IMR-90 (cell line): ENCODE measurements at regions not wholly inside any gene's neighbourhood (a gene's known extent, or its start where the extent isn't known, plus 50 kb on each side); places are given as distances from the start of the nearest gene placed in this dataset.

Experiments used
- ATAC-seq: fragments of 200-7000 bp; cut with Tn5 transposase; 2 replicates; pipeline ENCODE4 v1.9.1; 2020; ENCODE audit warnings: low read depth, mild to moderate bottlenecking, moderate library complexity
- BruUV-seq: library from RNA; stranded (reverse); fragments of 400-500 nt; replicated peaks from 2 replicates; lab custom pipeline; 2021; lab: Mats Ljungman, UMichigan
- CTCF ChIA-PET: fragments of 300-600 bp; formaldehyde crosslinking; extraction: SDS; loops from one replicate; lab custom pipeline; 2021; ENCODE audit warnings: antibody characterized with exemption; lab: Yijun Ruan, JAX
- POLR2A ChIA-PET: fragments of 300-600 bp; sonication (Branson Sonifier 250); formaldehyde crosslinking; loops from one replicate; lab custom pipeline; 2022; ENCODE audit warnings: antibody characterized with exemption; ENCODE audit not compliant: unreplicated experiment; lab: Charles Lee
- DNase-seq: peaks from one replicate; pipeline ENCODE4 v3.0.0; 2013
- H2AFZ ChIP-seq: replicated peaks from 2 replicates; pipeline ENCODE3; 2013; ENCODE audit warnings: low read length, mild to moderate bottlenecking; ENCODE audit not compliant: poor library complexity
- H2AK5ac ChIP-seq: 2 replicates; pipeline ENCODE4 v1.6.1; 2013; ENCODE audit warnings: low read depth, low read length, inconsistent platforms
- H2AK9ac ChIP-seq: replicated peaks from 2 replicates; pipeline ENCODE3; 2013; ENCODE audit warnings: mild to moderate bottlenecking, low read depth, low read length, moderate library complexity; ENCODE audit not compliant: poor library complexity
- H2BK120ac ChIP-seq: 2 replicates; pipeline ENCODE4 v1.6.1; 2013; ENCODE audit warnings: low read depth, low read length, inconsistent platforms
- H2BK15ac ChIP-seq: 3 replicates; pipeline ENCODE4 v1.6.1; 2013; ENCODE audit warnings: low read depth, low read length, inconsistent platforms
- H2BK20ac ChIP-seq: 2 replicates; pipeline ENCODE4 v1.6.1; 2013; ENCODE audit warnings: low read depth, mild to moderate bottlenecking, inconsistent platforms, low read length, moderate library complexity
- H2BK5ac ChIP-seq: 2 replicates; pipeline ENCODE4 v1.6.1; 2013; ENCODE audit warnings: mild to moderate bottlenecking, low read depth, low read length, inconsistent platforms; ENCODE audit not compliant: poor library complexity, severe bottlenecking
- H3K14ac ChIP-seq: replicated peaks from 2 replicates; pipeline ENCODE4 v1.6.1; 2013; ENCODE audit warnings: low read depth, low read length, inconsistent platforms
- H3K18ac ChIP-seq: 2 replicates; pipeline ENCODE4 v1.6.1; 2013; ENCODE audit warnings: low read depth, low read length, control low read depth
- H3K23ac ChIP-seq: 2 replicates; pipeline ENCODE4 v1.6.1; 2013; ENCODE audit warnings: low read depth, low read length, inconsistent platforms
- H3K27ac ChIP-seq: 2 replicates; pipeline ENCODE4 v1.5.1; 2013; ENCODE audit warnings: mild to moderate bottlenecking, control low read depth, low read length; ENCODE audit not compliant: insufficient read depth
- H3K27me3 ChIP-seq: 2 replicates; pipeline ENCODE4 v1.6.1; 2013; ENCODE audit warnings: low read length; ENCODE audit not compliant: control insufficient read depth, insufficient read depth
- H3K36me3 ChIP-seq: 2 replicates; pipeline ENCODE4 v1.6.1; 2013; ENCODE audit warnings: low read length, mixed read lengths; ENCODE audit not compliant: control insufficient read depth, insufficient read depth
- H3K4ac ChIP-seq: 2 replicates; pipeline ENCODE4 v1.6.1; 2013; ENCODE audit warnings: low read depth, low read length, inconsistent platforms
- H3K4me1 ChIP-seq: 2 replicates; pipeline ENCODE4 v1.6.1; 2013; ENCODE audit warnings: low read length, mixed read lengths; ENCODE audit not compliant: control insufficient read depth, insufficient read depth
- H3K4me2 ChIP-seq: 2 replicates; pipeline ENCODE4 v1.6.1; 2013; ENCODE audit warnings: low read depth, mild to moderate bottlenecking, control low read depth, low read length, moderate library complexity
- H3K4me3 ChIP-seq: 2 replicates; pipeline ENCODE4 v1.5.1; 2013; ENCODE audit warnings: low read depth, mild to moderate bottlenecking, control low read depth, low read length, moderate library complexity; ENCODE audit not compliant: insufficient read depth
- H3K56ac ChIP-seq: 2 replicates; pipeline ENCODE4 v1.6.1; 2013; ENCODE audit warnings: low read length, inconsistent platforms; ENCODE audit not compliant: insufficient read depth; ENCODE audit errors: extremely low read depth
- H3K79me1 ChIP-seq, 2 experiments: 2 replicates each; pipeline ENCODE4 v1.6.1; 2013; ENCODE audit warnings: low read length in 2 of 2, inconsistent platforms in 1 of 2, low read depth in 1 of 2
- H3K9ac ChIP-seq: 2 replicates; pipeline ENCODE4 v1.6.1; 2013; ENCODE audit warnings: low read depth, low read length, control low read depth
- H3K9me1 ChIP-seq: 2 replicates; pipeline ENCODE4 v1.6.1; 2013; ENCODE audit warnings: low read length, inconsistent platforms; ENCODE audit not compliant: insufficient read depth
- H3K9me3 ChIP-seq: 2 replicates; pipeline ENCODE4 v1.6.1; 2013; ENCODE audit warnings: low read length; ENCODE audit not compliant: control insufficient read depth, insufficient read depth
- H4K20me1 ChIP-seq: 2 replicates; pipeline ENCODE4 v1.6.1; 2013; ENCODE audit warnings: low read length, inconsistent platforms; ENCODE audit not compliant: insufficient read depth
- H4K5ac ChIP-seq: 2 replicates; pipeline ENCODE4 v1.6.1; 2013; ENCODE audit warnings: mild to moderate bottlenecking, low read depth, low read length, control low read depth
- H4K8ac ChIP-seq, 2 experiments: 2 replicates each; pipeline ENCODE4 v1.6.1; 2013; ENCODE audit warnings: low read depth in 2 of 2, low read length in 2 of 2, control low read depth in 1 of 2, inconsistent platforms in 1 of 2
- H4K91ac ChIP-seq: 2 replicates; pipeline ENCODE4 v1.6.1; 2013; ENCODE audit warnings: low read depth, low read length, inconsistent platforms; ENCODE audit not compliant: insufficient read depth
- BHLHE40 ChIP-seq: fragments of 150-350 bp; IDR thresholded peaks from 2 replicates; pipeline ENCODE4 v1.6.1; 2016; ENCODE audit warnings: mild to moderate bottlenecking, low read depth, low read length
- CHD1 ChIP-seq: IDR thresholded peaks from 2 replicates; pipeline ENCODE4 v1.6.1; 2012; ENCODE audit warnings: low read depth, low read length, improper control_type of control experiment
- CTCF ChIP-seq: conservative IDR thresholded peaks from 2 replicates; pipeline ENCODE4 v1.5.1; 2012; ENCODE audit warnings: mild to moderate bottlenecking, low read depth, low read length, improper control_type of control experiment
- ELK1 ChIP-seq: fragments of 150-350 bp; IDR thresholded peaks from 2 replicates; pipeline ENCODE4 v1.6.1; 2016; ENCODE audit warnings: low read depth, mild to moderate bottlenecking, low read length, moderate library complexity, borderline replicate concordance
- FOS ChIP-seq: fragments of 150-350 bp; IDR thresholded peaks from 2 replicates; pipeline ENCODE4 v1.6.1; 2016; ENCODE audit warnings: low read depth, low read length
- MAFK ChIP-seq: IDR thresholded peaks from 2 replicates; pipeline ENCODE4 v1.6.1; 2012; ENCODE audit warnings: low read depth, low read length, improper control_type of control experiment
- MXI1 ChIP-seq: IDR thresholded peaks from 2 replicates; pipeline ENCODE4 v1.6.1; 2012; ENCODE audit warnings: low read depth, mild to moderate bottlenecking, low read length, moderate library complexity, borderline replicate concordance
- NFE2L2 ChIP-seq: fragments of 150-350 bp; IDR thresholded peaks from 2 replicates; pipeline ENCODE4 v1.6.1; 2016; ENCODE audit warnings: low read depth, mild to moderate bottlenecking, low read length
- POLR2A ChIP-seq: IDR thresholded peaks from 2 replicates; pipeline ENCODE4 v1.6.1; 2012; ENCODE audit warnings: mild to moderate bottlenecking, low read depth, low read length
- RAD21 ChIP-seq: IDR thresholded peaks from 2 replicates; pipeline ENCODE4 v1.6.1; 2012; ENCODE audit warnings: low read length, improper control_type of control experiment
- RCOR1 ChIP-seq: IDR thresholded peaks from 2 replicates; pipeline ENCODE4 v1.6.1; 2012; ENCODE audit warnings: mild to moderate bottlenecking, low read length, improper control_type of control experiment; ENCODE audit not compliant: insufficient replicate concordance
- RFX5 ChIP-seq: IDR thresholded peaks from 2 replicates; pipeline ENCODE4 v1.8.0; 2012; ENCODE audit warnings: low read depth, mild to moderate bottlenecking, low read length, moderate library complexity
- SMC3 ChIP-seq: fragments of 150-350 bp; IDR thresholded peaks from 2 replicates; pipeline ENCODE4 v1.6.1; 2016; ENCODE audit warnings: low read depth, mild to moderate bottlenecking, antibody characterized with exemption, low read length, moderate library complexity
- USF2 ChIP-seq: fragments of 150-350 bp; IDR thresholded peaks from 2 replicates; pipeline ENCODE4 v1.6.1; 2017; ENCODE audit warnings: mild to moderate bottlenecking, antibody characterized with exemption, low read length, low read depth
- WGBS, 2 experiments: methylation state at CpG; one replicate each; pipeline versions ENCODE4 v1.1.5 to v1.1.7; 2013; ENCODE audit warnings: missing lambda C conversion rate in 2 of 2; ENCODE audit not compliant: insufficient read length in 1 of 2; ENCODE audit errors: extremely low coverage in 2 of 2; 5-methylcytosine and 5-hydroxymethylcytosine counted together
- dilution Hi-C: fragments of 300-500 bp; cut with HindIII; formaldehyde crosslinking; loops from one replicate; pipeline ENCODE4 v1.14.3; 2018; ENCODE audit warnings: low sequenced_read_pairs; ENCODE audit not compliant: unreplicated experiment
- in situ Hi-C: fragments of 300-500 bp; cut with MboI; formaldehyde crosslinking; loops from 3 replicates; pipeline ENCODE4 v1.14.3; 2019; ENCODE audit warnings: low sequenced_read_pairs, inconsistent platforms, mixed read lengths
- intact Hi-C: fragments of 100-400 bp; cut with micrococcal nuclease; formaldehyde crosslinking; loops from 2 replicates; pipeline ENCODE4 v1.10.0; 2022

- H2BK20ac ChIP-seq = no peak overlapping the region
- H4K5ac ChIP-seq = no peak overlapping the region
- no peak overlapping the region for H3K18ac ChIP-seq
- TF ChIP-seq FOS (no peak), ELK1 (no peak), BHLHE40 (no peak), RFX5 (no peak), POLR2A (no peak), MAFK (no peak), CHD1 (no peak), SMC3 (no peak), RAD21 (no peak), USF2 (no peak), CTCF (no peak), NFE2L2 (no peak), MXI1 (no peak), RCOR1 (no peak)
- intact Hi-C loops (no loop called here), in situ Hi-C loops (no loop called here), dilution Hi-C loops (no loop called here)
- no peak overlapping the region for H4K91ac ChIP-seq
- peaks cover 4% of the 10 kb centered on the region for H3K9me3 ChIP-seq
- H2AFZ ChIP-seq = no peak overlapping the region
- H2BK15ac ChIP-seq = no peak overlapping the region
- no CpG with 5 or more reads among the region's 2 CpGs for WGBS, 2 experiments
- H2BK120ac ChIP-seq = no peak overlapping the region
- no peak overlapping the region for H2BK5ac ChIP-seq
- H3K79me1 ChIP-seq = no peaks in the 10 kb centered on the region
- CTCF ChIA-PET = no interaction called here
- no peak overlapping the region for H2AK9ac ChIP-seq
- no peaks in the 10 kb centered on the region for H3K4me1 ChIP-seq
- no peak overlapping the region for H3K56ac ChIP-seq
- POLR2A ChIA-PET = no interaction called here
- no peak overlapping the region for H3K4me2 ChIP-seq
- no peak overlapping the region for H2AK5ac ChIP-seq
- no peak overlapping the region for H3K4me3 ChIP-seq
- BruUV-seq = no TSS peak
- H3K4ac ChIP-seq = no peak overlapping the region
- H4K20me1 ChIP-seq = no peaks in the 10 kb centered on the region
- H3K9ac ChIP-seq = no peak overlapping the region
- H3K27me3 ChIP-seq = no peaks in the 10 kb centered on the region
- no peaks in the 10 kb centered on the region for H3K9me1 ChIP-seq
- H3K36me3 ChIP-seq = no peaks in the 10 kb centered on the region
- no peak for DNase-seq
- no peak overlapping the region for H3K23ac ChIP-seq
- ATAC-seq = no peak
- H3K27ac ChIP-seq = no peak overlapping the region
- H3K14ac ChIP-seq = no peak overlapping the region
- H4K8ac ChIP-seq = no peak overlapping the region
These were observed 717.0 kb downstream of the BRINP1 start for GRCh38 chr9:118652258-118652657.
